Calu3 (cell line): ENCODE measurements at regions not wholly inside any gene's neighbourhood (a gene's known extent, or its start where the extent isn't known, plus 50 kb on each side); places are given as distances from the start of the nearest gene placed in this dataset.

Source experiments
- BruUV-seq: library from RNA; stranded (reverse); fragments of 400-500 nt; replicated peaks from 2 replicates; lab custom pipeline; 2021; lab: Mats Ljungman, UMichigan
- CTCF ChIA-PET: fragments of 300-600 bp; sonication (Branson Sonifier 250); formaldehyde crosslinking; loops from one replicate; lab custom pipeline; 2022; ENCODE audit warnings: antibody characterized with exemption; lab: Charles Lee
- DNase-seq: peaks from one replicate; pipeline ENCODE4 v3.0.0; 2022
- H3K27ac Mint-ChIP-seq: one replicate; pipeline ENCODE4 v1.8.0; 2022; ENCODE audit warnings: mixed read lengths; ENCODE audit not compliant: unreplicated experiment
- H3K27me3 Mint-ChIP-seq: one replicate; pipeline ENCODE4 v1.8.0; 2022; ENCODE audit warnings: mixed read lengths; ENCODE audit not compliant: unreplicated experiment
- H3K36me3 Mint-ChIP-seq: one replicate; pipeline ENCODE4 v1.8.0; 2022; ENCODE audit warnings: mild to moderate bottlenecking, moderate library complexity, mixed read lengths; ENCODE audit not compliant: insufficient read depth, unreplicated experiment
- H3K4me1 Mint-ChIP-seq: one replicate; pipeline ENCODE4 v1.8.0; 2022; ENCODE audit warnings: mild to moderate bottlenecking, low read depth, mixed read lengths; ENCODE audit not compliant: unreplicated experiment
- H3K4me3 Mint-ChIP-seq: one replicate; pipeline ENCODE4 v1.8.0; 2022; ENCODE audit warnings: mild to moderate bottlenecking, low read depth, moderate library complexity, mixed read lengths; ENCODE audit not compliant: unreplicated experiment
- H3K9me3 Mint-ChIP-seq: one replicate; pipeline ENCODE4 v1.8.0; 2022; ENCODE audit warnings: low read depth, mixed read lengths; ENCODE audit not compliant: unreplicated experiment
- intact Hi-C: fragments of 100-400 bp; cut with micrococcal nuclease; formaldehyde crosslinking; loops from one replicate; pipeline ENCODE4 v1.10.0; 2022; ENCODE audit not compliant: unreplicated experiment
- TF ChIP-seq, protein P1 (sequence below): fragments of 200-600 bp; IDR thresholded peaks from one replicate; pipeline ENCODE4 v1.8.0; 2022; ENCODE audit warnings: antibody characterized with exemption; ENCODE audit not compliant: unreplicated experiment

DNA sequence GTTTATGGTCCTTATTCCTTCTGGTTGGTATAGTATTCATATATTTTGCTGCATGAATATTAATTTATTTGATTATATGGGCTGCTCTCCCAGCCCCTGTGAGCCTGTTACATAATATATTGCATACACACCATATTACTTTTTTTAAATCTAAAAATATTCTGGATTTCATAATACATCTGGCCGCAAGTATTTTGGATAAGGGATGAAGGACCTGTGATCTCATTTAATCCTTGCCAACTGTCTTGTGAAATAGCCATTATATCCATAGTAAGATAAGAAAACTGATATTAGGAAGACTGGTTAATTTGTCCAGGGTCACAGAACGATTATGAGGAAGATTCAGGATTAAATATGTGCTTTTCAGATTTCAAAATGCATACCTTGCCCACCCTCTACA is 433.6 kb downstream of the LPIN1 start:
- CTCF ChIA-PET: no interaction called here
- Mint-ChIP-seq H3K4me1 (no peaks in the 10 kb centered on the region), H3K4me3 (no peak overlapping the region), H3K27ac (no peak overlapping the region), H3K36me3 (no peaks in the 10 kb centered on the region), H3K27me3 (peaks cover 64% of the 10 kb centered on the region), H3K9me3 (no peaks in the 10 kb centered on the region)
- intact Hi-C loops: no loop called here
- no peak for DNase-seq
- BruUV-seq: no TSS peak
- TF ChIP-seq, protein P1, sequence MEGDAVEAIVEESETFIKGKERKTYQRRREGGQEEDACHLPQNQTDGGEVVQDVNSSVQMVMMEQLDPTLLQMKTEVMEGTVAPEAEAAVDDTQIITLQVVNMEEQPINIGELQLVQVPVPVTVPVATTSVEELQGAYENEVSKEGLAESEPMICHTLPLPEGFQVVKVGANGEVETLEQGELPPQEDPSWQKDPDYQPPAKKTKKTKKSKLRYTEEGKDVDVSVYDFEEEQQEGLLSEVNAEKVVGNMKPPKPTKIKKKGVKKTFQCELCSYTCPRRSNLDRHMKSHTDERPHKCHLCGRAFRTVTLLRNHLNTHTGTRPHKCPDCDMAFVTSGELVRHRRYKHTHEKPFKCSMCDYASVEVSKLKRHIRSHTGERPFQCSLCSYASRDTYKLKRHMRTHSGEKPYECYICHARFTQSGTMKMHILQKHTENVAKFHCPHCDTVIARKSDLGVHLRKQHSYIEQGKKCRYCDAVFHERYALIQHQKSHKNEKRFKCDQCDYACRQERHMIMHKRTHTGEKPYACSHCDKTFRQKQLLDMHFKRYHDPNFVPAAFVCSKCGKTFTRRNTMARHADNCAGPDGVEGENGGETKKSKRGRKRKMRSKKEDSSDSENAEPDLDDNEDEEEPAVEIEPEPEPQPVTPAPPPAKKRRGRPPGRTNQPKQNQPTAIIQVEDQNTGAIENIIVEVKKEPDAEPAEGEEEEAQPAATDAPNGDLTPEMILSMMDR: no peak

DNA sequence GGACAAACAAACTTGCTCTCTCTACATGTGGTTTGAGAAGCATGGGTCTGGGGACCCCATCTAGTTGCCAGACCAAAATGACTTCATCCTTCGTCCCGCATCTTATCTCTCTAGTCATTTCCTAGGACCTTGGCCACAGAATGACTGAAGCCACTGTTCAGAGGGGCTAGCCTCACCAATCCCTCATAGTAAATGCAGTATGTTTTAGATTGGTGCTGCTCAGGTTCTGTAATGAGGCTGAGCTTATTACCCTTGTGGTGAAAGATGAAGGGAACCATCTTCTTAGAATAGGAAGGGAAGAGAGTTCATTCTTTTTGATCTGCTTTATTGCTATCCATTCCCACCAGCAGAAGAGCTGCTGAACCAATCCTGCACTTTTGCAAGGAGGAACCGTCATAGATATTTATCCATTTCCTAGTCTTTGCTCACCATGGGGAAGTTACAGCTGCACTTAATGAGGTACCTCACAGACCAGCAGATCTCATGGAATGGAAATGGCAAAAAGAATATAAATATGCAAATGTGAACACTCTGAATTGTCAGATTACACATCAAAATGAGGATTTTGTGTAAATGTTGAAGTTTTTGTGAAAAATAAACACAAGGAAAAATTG is 436.7 kb downstream of the LPIN1 start:
- TF ChIP-seq, protein P1: no peak
- Mint-ChIP-seq H3K4me3 (no peak overlapping the region), H3K4me1 (no peaks in the 10 kb centered on the region), H3K27ac (no peak overlapping the region), H3K36me3 (no peaks in the 10 kb centered on the region), H3K9me3 (no peaks in the 10 kb centered on the region), H3K27me3 (peaks cover 51% of the 10 kb centered on the region)
- intact Hi-C loops: no loop called here
- no peak for DNase-seq
- CTCF ChIA-PET: no interaction called here
- no TSS peak for BruUV-seq

DNA sequence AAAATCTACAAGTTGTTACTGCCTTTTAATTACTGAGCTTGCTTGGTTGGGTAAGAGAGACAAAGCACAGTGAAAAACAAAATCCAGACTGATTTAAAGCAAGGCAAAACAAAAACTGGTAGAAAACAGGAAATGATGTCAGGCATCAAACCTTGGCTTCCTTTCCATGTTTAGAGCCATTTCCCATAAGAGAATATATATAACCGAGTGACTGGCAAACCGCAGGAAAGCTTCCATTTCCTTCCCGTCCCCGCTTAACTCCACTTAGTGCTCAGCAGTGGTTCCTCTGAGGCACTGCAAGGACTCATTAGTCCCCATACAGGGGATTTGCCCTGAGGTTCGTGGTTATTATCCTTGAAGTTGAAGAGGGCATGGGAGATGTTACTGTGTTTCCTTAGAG is 446.3 kb downstream of the LPIN1 start:
- Mint-ChIP-seq H3K27ac (no peak overlapping the region), H3K4me1 (no peaks in the 10 kb centered on the region), H3K36me3 (no peaks in the 10 kb centered on the region), H3K4me3 (no peak overlapping the region), H3K27me3 (peaks cover 20% of the 10 kb centered on the region), H3K9me3 (no peaks in the 10 kb centered on the region)
- intact Hi-C loops: no loop called here
- CTCF ChIA-PET: no interaction called here
- TF ChIP-seq, protein P1: no peak
- BruUV-seq: no TSS peak
- no peak for DNase-seq

DNA sequence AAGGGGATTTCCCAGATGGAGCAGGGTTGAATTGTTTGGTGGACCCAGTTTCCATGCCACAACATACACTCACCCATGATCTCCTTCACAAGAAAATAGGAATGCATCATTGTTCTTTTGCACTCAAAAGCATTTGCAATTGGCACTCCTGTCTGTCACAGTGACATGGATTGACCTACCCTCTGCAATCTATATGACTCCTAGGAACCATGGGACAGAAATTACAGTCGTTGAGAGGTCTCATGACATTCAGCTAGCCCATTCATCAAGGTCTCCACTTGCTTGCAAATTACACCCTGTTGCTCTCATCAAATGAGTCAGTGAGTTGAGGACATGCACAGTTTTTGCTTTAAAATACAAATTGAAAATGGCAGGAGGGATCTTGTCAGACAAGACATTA is 448.5 kb downstream of the LPIN1 start:
- TF ChIP-seq, protein P1: no peak
- intact Hi-C loops: no loop called here
- Mint-ChIP-seq H3K4me1 (no peaks in the 10 kb centered on the region), H3K27me3 (peaks cover 32% of the 10 kb centered on the region), H3K9me3 (no peaks in the 10 kb centered on the region), H3K4me3 (no peak overlapping the region), H3K27ac (no peak overlapping the region), H3K36me3 (no peaks in the 10 kb centered on the region)
- no TSS peak for BruUV-seq
- CTCF ChIA-PET: no interaction called here
- no peak for DNase-seq
